GM23248 (cell line): ENCODE measurements at regions not wholly inside any gene's neighbourhood (a gene's known extent, or its start where the extent isn't known, plus 50 kb on each side); places are given as distances from the start of the nearest gene placed in this dataset.
"Not testable (repeated sequence)": the region's sequence is repeated elsewhere in the genome, so short reads cannot be mapped to it uniquely, and the experiment has no call there.

Source experiments
- EZH2 ChIP-seq: fragments of 200-600 bp; sonication (generic); IDR thresholded peaks from 2 replicates; pipeline ENCODE4 v1.6.1; 2018; ENCODE audit warnings: antibody characterized with exemption, mild to moderate bottlenecking; ENCODE audit not compliant: insufficient read depth, poor library complexity, severe bottlenecking
- EZH2phosphoT487 ChIP-seq: fragments of 200-600 bp; sonication (generic); IDR thresholded peaks from 2 replicates; pipeline ENCODE4 v1.6.1; 2018; ENCODE audit warnings: antibody characterized with exemption, moderate library complexity, mild to moderate bottlenecking, low read depth; ENCODE audit not compliant: insufficient read depth

DNA sequence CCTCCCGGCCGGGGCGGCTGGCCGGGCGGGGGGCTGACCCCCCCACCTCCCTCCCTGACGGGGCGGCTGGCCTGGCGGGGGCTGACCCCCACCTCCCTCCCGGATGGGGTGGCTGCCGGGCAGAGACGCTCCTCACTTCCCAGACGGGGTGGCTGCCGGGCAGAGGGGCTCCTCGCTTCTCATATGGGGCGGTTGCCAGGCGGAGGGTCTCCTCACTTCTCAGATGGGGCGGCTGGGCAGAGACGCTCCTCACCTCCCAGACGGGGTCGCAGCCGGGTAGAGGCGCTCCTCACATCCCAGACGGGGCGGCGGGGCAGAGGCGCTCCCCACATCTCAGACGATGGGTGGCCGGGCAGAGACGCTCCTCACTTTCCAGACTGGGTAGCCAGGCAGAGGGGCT, 181.2 kb downstream of the RFPL4B start:
- TF ChIP-seq EZH2, EZH2phosphoT487: not testable (repeated sequence)
